ENCODE measurements at regions not wholly inside any gene's neighbourhood (a gene's known extent, or its start where the extent isn't known, plus 50 kb on each side); places are given as distances from the start of the nearest gene placed in this dataset.

DNA sequence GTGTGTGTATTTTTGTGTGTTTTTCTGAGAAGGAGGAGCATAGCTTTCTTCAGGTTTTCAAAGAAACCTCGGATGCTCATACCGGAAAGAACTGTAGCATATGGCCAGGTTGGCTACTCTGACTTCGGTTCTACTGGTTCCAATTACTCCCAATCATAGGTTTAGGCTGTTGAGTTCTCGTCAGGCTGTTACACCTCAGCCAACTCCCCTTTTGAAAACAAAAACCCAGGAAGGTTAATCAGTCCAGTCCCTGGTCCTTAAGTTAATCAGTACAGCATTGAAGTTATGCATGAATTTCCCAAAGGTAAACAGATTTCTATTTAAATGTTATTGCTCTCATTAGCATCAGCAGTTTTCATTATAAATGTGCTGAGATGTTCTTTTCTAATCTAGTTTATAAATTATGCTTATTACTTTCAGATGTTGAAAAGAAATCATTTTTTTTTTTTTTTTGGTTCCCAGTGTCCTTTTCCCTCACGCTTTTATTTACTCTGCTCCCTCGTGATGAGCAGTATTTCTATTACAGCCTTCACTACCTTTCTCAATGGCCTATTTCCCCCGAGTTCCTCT, 111.0 kb downstream of the NPIPB5 start:
- H4K20me1 ChIP-seq (replicated peaks; ENCODE audit: control insufficient read depth, extremely low read depth, insufficient read depth, low read length) = no peaks in the 10 kb centered on the region
- peaks cover 7 to 25% of the 10 kb centered on the region in 2 experiments for H3K27me3 ChIP-seq (ENCODE audit: control insufficient read depth in 2 of 2, insufficient read depth in 2 of 2, low read length in 2 of 2)
- no peak overlapping the region for H2AFZ ChIP-seq (ENCODE audit: low read depth, low read length)
- no peaks in the 10 kb centered on the region for H3K36me3 ChIP-seq (ENCODE audit: control insufficient read depth in 2 of 2, extremely low read depth in 1 of 2, insufficient read depth in 2 of 2, low read length in 2 of 2)
- no peak overlapping the region for H3K27ac ChIP-seq (ENCODE audit: insufficient read depth, low read depth, low read length)
- no peak overlapping the region for H3K4me3 ChIP-seq (replicated peaks in 1 of 3; ENCODE audit: insufficient read depth in 1 of 3, low read depth in 1 of 3, low read length in 3 of 3)
- dilution Hi-C loops (cut with MboI; ENCODE audit: extremely low pct_ligation_motif_present, low sequenced_read_pairs) = no loop called here
- no peaks in the 10 kb centered on the region for H3K9me3 ChIP-seq (replicated peaks; ENCODE audit: control insufficient read depth, insufficient read depth, low read length)
- POLR2A ChIA-PET = no interaction called here
- FAIRE-seq = no peak
- no peak for TF ChIP-seq POLR2AphosphoS5 (IDR thresholded peaks at IDR 0.05; ENCODE audit: insufficient read depth, low read depth, low read length)
- no peak for TF ChIP-seq POLR2A (IDR thresholded peaks at IDR 0.05; ENCODE audit: low read depth, low read length)
- TF ChIP-seq FOS (IDR thresholded peaks at IDR 0.05; ENCODE audit: borderline replicate concordance, insufficient read depth, low read length) = no peak
- no peak for TF ChIP-seq EZH2 (IDR thresholded peaks at IDR 0.05; ENCODE audit: borderline replicate concordance, low read depth, low read length, severe bottlenecking)
- TF ChIP-seq GATA2 (IDR thresholded peaks at IDR 0.05; ENCODE audit: insufficient read depth, insufficient read length, low read depth, low read length) = no peak
- no peak for TF ChIP-seq MYC (IDR thresholded peaks at IDR 0.05; ENCODE audit: low read depth, low read length)
- no peak for TF ChIP-seq JUN (IDR thresholded peaks at IDR 0.05; ENCODE audit: borderline replicate concordance, insufficient read depth, insufficient read length, low read depth)
- TF ChIP-seq, protein P1, sequence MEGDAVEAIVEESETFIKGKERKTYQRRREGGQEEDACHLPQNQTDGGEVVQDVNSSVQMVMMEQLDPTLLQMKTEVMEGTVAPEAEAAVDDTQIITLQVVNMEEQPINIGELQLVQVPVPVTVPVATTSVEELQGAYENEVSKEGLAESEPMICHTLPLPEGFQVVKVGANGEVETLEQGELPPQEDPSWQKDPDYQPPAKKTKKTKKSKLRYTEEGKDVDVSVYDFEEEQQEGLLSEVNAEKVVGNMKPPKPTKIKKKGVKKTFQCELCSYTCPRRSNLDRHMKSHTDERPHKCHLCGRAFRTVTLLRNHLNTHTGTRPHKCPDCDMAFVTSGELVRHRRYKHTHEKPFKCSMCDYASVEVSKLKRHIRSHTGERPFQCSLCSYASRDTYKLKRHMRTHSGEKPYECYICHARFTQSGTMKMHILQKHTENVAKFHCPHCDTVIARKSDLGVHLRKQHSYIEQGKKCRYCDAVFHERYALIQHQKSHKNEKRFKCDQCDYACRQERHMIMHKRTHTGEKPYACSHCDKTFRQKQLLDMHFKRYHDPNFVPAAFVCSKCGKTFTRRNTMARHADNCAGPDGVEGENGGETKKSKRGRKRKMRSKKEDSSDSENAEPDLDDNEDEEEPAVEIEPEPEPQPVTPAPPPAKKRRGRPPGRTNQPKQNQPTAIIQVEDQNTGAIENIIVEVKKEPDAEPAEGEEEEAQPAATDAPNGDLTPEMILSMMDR (IDR thresholded peaks at IDR 0.05; ENCODE audit: extremely low read depth in 1 of 2, insufficient read depth in 1 of 2, low read depth in 1 of 2, low read length in 2 of 2) = no peak
- TF ChIP-seq, protein P2, sequence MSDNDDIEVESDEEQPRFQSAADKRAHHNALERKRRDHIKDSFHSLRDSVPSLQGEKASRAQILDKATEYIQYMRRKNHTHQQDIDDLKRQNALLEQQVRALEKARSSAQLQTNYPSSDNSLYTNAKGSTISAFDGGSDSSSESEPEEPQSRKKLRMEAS (IDR thresholded peaks at IDR 0.05; ENCODE audit: insufficient read depth, insufficient read length) = no peak
- intact Hi-C loops (cut with micrococcal nuclease) = loop anchor here (5.0 kb wide), 1 partner anchor 36 kb away; no protein-coding TSS in a partner anchor
- CTCF ChIA-PET = no interaction called here
- no TSS peak for BruUV-seq (replicated peaks)
- H3K9me1 ChIP-seq (replicated peaks; ENCODE audit: control insufficient read depth, extremely low read depth, insufficient read depth, low read length) = no peaks in the 10 kb centered on the region
- H3K79me2 ChIP-seq (ENCODE audit: control insufficient read depth, insufficient read depth, low read length) = no peaks in the 10 kb centered on the region
- no peak for DNase-seq (ENCODE audit: low read depth, low spot score)
- H3K4me2 ChIP-seq (ENCODE audit: insufficient read depth, low read length) = no peak overlapping the region
- no peak overlapping the region for H3K9ac ChIP-seq (replicated peaks; ENCODE audit: extremely low read depth, insufficient read depth, low read length)
- no peaks in the 10 kb centered on the region for H3K4me1 ChIP-seq (ENCODE audit: control insufficient read depth, extremely low read depth, insufficient read depth, low read length)

All from endothelial cell of umbilical vein (primary cell).